HepG2 (cell line): ENCODE measurements at regions not wholly inside any gene's neighbourhood (a gene's known extent, or its start where the extent isn't known, plus 50 kb on each side); places are given as distances from the start of the nearest gene placed in this dataset.

Source experiments
- ATAC-seq: fragments of 200-7000 bp; cut with Tn5 transposase; 3 replicates; pipeline ENCODE4 v1.9.1; 2020; ENCODE audit warnings: mild to moderate bottlenecking, moderate library complexity
- BruUV-seq: library from RNA; stranded (reverse); fragments of 400-500 nt; replicated peaks from 2 replicates; lab custom pipeline; 2021; lab: Mats Ljungman, UMichigan
- CTCF ChIA-PET: fragments of 300-600 bp; formaldehyde crosslinking; extraction: SDS; loops from one replicate; lab custom pipeline; 2021; ENCODE audit warnings: low total read pairs, inconsistent platforms, low intra/inter-chr PET ratio; lab: Yijun Ruan, JAX
- POLR2A ChIA-PET: fragments of 350-600 bp; sonication (Branson Sonifier 250); formaldehyde crosslinking; loops from one replicate; lab custom pipeline; 2020; ENCODE audit warnings: antibody characterized with exemption, inconsistent platforms; lab: Yijun Ruan, JAX
- DNase-seq: peaks from one replicate; pipeline ENCODE4 v3.0.0-alpha.2; 2015; ENCODE audit warnings: low spot score
- FAIRE-seq: peaks from 3 replicates; lab custom pipeline; 2011; peaks lifted over from hg19 to GRCh38; lab: Jason Lieb, UNC
- H2AFZ ChIP-seq: one replicate; pipeline ENCODE4 v1.6.1; 2011; ENCODE audit warnings: low read length, inconsistent platforms
- H3K27ac ChIP-seq: fragments of 300-600 bp; 3 replicates; pipeline ENCODE4 v1.8.0; 2011; ENCODE audit warnings: mixed run types, mild to moderate bottlenecking, mixed read lengths, low read length, inconsistent platforms; ENCODE audit not compliant: insufficient read depth; ENCODE audit errors: extremely low read length
- H3K27me3 ChIP-seq, 2 experiments: fragments of 200-600 bp in 1 of 2; 2 replicates in 1 of 2; 3 replicates in 1 of 2; pipeline versions ENCODE4 v1.6.0 to v1.8.0; 2011; ENCODE audit warnings: low read length in 2 of 2, mild to moderate bottlenecking in 2 of 2, moderate library complexity in 2 of 2, inconsistent platforms in 1 of 2; ENCODE audit not compliant: insufficient read depth in 2 of 2, control insufficient read depth in 1 of 2
- H3K36me3 ChIP-seq, 2 experiments: fragments of 200-600 bp in 1 of 2; replicated peaks in 1 of 2; 2 replicates in 1 of 2; 3 replicates in 1 of 2; pipeline versions ENCODE4 v1.5.1 to v1.8.0; 2011; ENCODE audit warnings: low read length in 2 of 2, inconsistent platforms in 1 of 2; ENCODE audit not compliant: insufficient read depth in 2 of 2, control insufficient read depth in 1 of 2
- H3K4me1 ChIP-seq: 2 replicates; pipeline ENCODE4 v1.5.1; 2012; ENCODE audit warnings: low read length, inconsistent platforms; ENCODE audit not compliant: insufficient read depth
- H3K4me2 ChIP-seq: 2 replicates; pipeline ENCODE4 v1.6.0; 2011; ENCODE audit warnings: low read depth, low read length, inconsistent platforms
- H3K4me3 ChIP-seq, 3 experiments: fragments of 200-600 bp in 1 of 3; sonication (generic), shearing (Covaris generic) in 1 of 3; replicated peaks in 1 of 3; 2 replicates each; pipeline ENCODE4 v1.5.1; 2011 to 2016; ENCODE audit warnings: low read length in 3 of 3, inconsistent platforms in 2 of 3, low read depth in 2 of 3, mild to moderate bottlenecking in 2 of 3, control low read depth in 1 of 3, mixed read lengths in 1 of 3; ENCODE audit not compliant: insufficient read depth in 1 of 3
- H3K79me2 ChIP-seq: one replicate; pipeline ENCODE4 v1.6.1; 2011; ENCODE audit warnings: low read length, inconsistent platforms; ENCODE audit not compliant: insufficient read depth
- H3K9ac ChIP-seq: 2 replicates; pipeline ENCODE4 v1.6.0; 2011; ENCODE audit warnings: mild to moderate bottlenecking, low read depth, low read length, inconsistent platforms; ENCODE audit not compliant: insufficient read depth
- H3K9me3 ChIP-seq: 2 replicates; pipeline ENCODE4 v1.5.1; 2012; ENCODE audit warnings: mild to moderate bottlenecking, low read length
- H4K20me1 ChIP-seq: 2 replicates; pipeline ENCODE4 v1.6.0; 2011; ENCODE audit warnings: inconsistent platforms, mild to moderate bottlenecking, low read length, moderate library complexity; ENCODE audit not compliant: insufficient read depth
- ARID2 ChIP-seq: sonication (generic); formaldehyde crosslinking; IDR thresholded peaks from 2 replicates; pipeline ENCODE4 v1.8.1; 2022; ENCODE audit warnings: mild to moderate bottlenecking, missing genetic modification reagents, borderline replicate concordance
- ATF2 ChIP-seq: sonication (generic); formaldehyde crosslinking; IDR thresholded peaks from 2 replicates; pipeline ENCODE4 v1.4.0; 2020; ENCODE audit warnings: missing genetic modification reagents
- EED ChIP-seq: sonication (generic); formaldehyde crosslinking; IDR thresholded peaks from 2 replicates; pipeline ENCODE4 v1.5.0; 2020; ENCODE audit warnings: mild to moderate bottlenecking, missing genetic modification reagents
- GLI4 ChIP-seq: sonication (generic); formaldehyde crosslinking; IDR thresholded peaks from 2 replicates; pipeline ENCODE4 v1.5.1; 2020; ENCODE audit warnings: missing genetic modification reagents, mild to moderate bottlenecking, moderate library complexity, borderline replicate concordance
- SALL2 ChIP-seq: sonication (generic); formaldehyde crosslinking; IDR thresholded peaks from 2 replicates; pipeline ENCODE4 v1.8.1; 2023; ENCODE audit warnings: mild to moderate bottlenecking, missing genetic modification reagents, inconsistent platforms
- ZBTB37 ChIP-seq: sonication (generic); formaldehyde crosslinking; IDR thresholded peaks from 2 replicates; pipeline ENCODE4 v1.4.0; 2020; ENCODE audit warnings: mild to moderate bottlenecking, missing genetic modification reagents
- ZBTB49 ChIP-seq: sonication (generic); formaldehyde crosslinking; IDR thresholded peaks from 2 replicates; pipeline ENCODE4 v1.4.0; 2020; ENCODE audit warnings: missing genetic modification reagents, borderline replicate concordance
- ZNF18 ChIP-seq: sonication (generic); formaldehyde crosslinking; IDR thresholded peaks from 2 replicates; pipeline ENCODE4 v1.8.0; 2022; ENCODE audit warnings: mild to moderate bottlenecking, missing genetic modification reagents; ENCODE audit not compliant: insufficient replicate concordance
- ZNF75D ChIP-seq: sonication (generic); formaldehyde crosslinking; IDR thresholded peaks from 2 replicates; pipeline ENCODE4 v1.8.1; 2023; ENCODE audit warnings: missing genetic modification reagents, mild to moderate bottlenecking, borderline replicate concordance
- WGBS: methylation state at CpG from one replicate; pipeline ENCODE4 v1.1.6; 2017; ENCODE audit warnings: low lambda C conversion rate; 5-methylcytosine and 5-hydroxymethylcytosine counted together
- in situ Hi-C: cut with HindIII; loops from 2 replicates; pipeline ENCODE4 v1.10.0; 2017; ENCODE audit warnings: low pct_unique_long_range_greater_than_20kb; ENCODE audit not compliant: extremely low pct_ligation_motif_present
- intact Hi-C: fragments of 100-400 bp; cut with micrococcal nuclease; formaldehyde crosslinking; loops from one replicate; pipeline ENCODE4 v1.10.0; 2022; ENCODE audit not compliant: unreplicated experiment
- TF ChIP-seq, protein P1 (sequence below): sonication (generic); formaldehyde crosslinking; IDR thresholded peaks from 2 replicates; pipeline ENCODE4 v1.8.0; 2022; ENCODE audit warnings: mild to moderate bottlenecking, missing genetic modification reagents

- H3K79me2 ChIP-seq = no peaks in the 10 kb centered on the region
- H3K9me3 ChIP-seq = no peaks in the 10 kb centered on the region
- no peak for ATAC-seq
- 0% methylated on average over 2 of the region's 2 CpGs for WGBS
- in situ Hi-C loops (no loop called here), intact Hi-C loops (no loop called here)
- no peak overlapping the region for H3K4me3 ChIP-seq
- no peaks in the 10 kb centered on the region for H3K27me3 ChIP-seq
- CTCF ChIA-PET = no interaction called here
- no peak overlapping the region for H3K9ac ChIP-seq
- POLR2A ChIA-PET = no interaction called here
- TF ChIP-seq ZNF75D (CRISPR knock-in tag) = no peak
- no peak for TF ChIP-seq GLI4 (CRISPR knock-in tag)
- no peak for TF ChIP-seq ZBTB37 (CRISPR knock-in tag)
- TF ChIP-seq ZNF18 = no peak
- no peak for TF ChIP-seq ARID2
- TF ChIP-seq ZBTB49 = no peak
- no peak for TF ChIP-seq ATF2 (CRISPR knock-in tag)
- TF ChIP-seq SALL2 = no peak
- TF ChIP-seq, protein P1, sequence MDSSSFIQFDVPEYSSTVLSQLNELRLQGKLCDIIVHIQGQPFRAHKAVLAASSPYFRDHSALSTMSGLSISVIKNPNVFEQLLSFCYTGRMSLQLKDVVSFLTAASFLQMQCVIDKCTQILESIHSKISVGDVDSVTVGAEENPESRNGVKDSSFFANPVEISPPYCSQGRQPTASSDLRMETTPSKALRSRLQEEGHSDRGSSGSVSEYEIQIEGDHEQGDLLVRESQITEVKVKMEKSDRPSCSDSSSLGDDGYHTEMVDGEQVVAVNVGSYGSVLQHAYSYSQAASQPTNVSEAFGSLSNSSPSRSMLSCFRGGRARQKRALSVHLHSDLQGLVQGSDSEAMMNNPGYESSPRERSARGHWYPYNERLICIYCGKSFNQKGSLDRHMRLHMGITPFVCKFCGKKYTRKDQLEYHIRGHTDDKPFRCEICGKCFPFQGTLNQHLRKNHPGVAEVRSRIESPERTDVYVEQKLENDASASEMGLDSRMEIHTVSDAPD = no peak
- TF ChIP-seq EED (CRISPR knock-in tag) = no peak
- no peaks in the 10 kb centered on the region for H3K4me1 ChIP-seq
- no peak overlapping the region for H2AFZ ChIP-seq
- no peak overlapping the region for H3K4me2 ChIP-seq
- H4K20me1 ChIP-seq = no peaks in the 10 kb centered on the region
- no peak for DNase-seq
- no TSS peak for BruUV-seq
- FAIRE-seq = no peak
- no peak overlapping the region for H3K27ac ChIP-seq
- H3K36me3 ChIP-seq = no peaks in the 10 kb centered on the region
These were observed 571.2 kb upstream of the ZNF462 start for GRCh38 chr9:106291786-106292185.
